GM12872 (cell line): ENCODE measurements at regions not wholly inside any gene's neighbourhood (a gene's known extent, or its start where the extent isn't known, plus 50 kb on each side); places are given as distances from the start of the nearest gene placed in this dataset.

Experiments used
- CTCF ChIP-seq: IDR thresholded peaks from 3 replicates; pipeline ENCODE4 v1.5.1; 2011; ENCODE audit warnings: low read depth, mild to moderate bottlenecking, low read length, moderate library complexity; ENCODE audit not compliant: insufficient read depth

- TF ChIP-seq CTCF = no peak
These were observed 327.5 kb upstream of the LYPLAL1 start for GRCh38 chr1:218846181-218846580.

GRCh38 chr1:218847089-218847768 is 326.4 kb upstream of the LYPLAL1 start:
- TF ChIP-seq CTCF = no peak

- TF ChIP-seq CTCF = no peak
These were observed 325.7 kb upstream of the LYPLAL1 start for GRCh38 chr1:218848009-218848408.

GRCh38 chr1:218850367-218850766 is 323.3 kb upstream of the LYPLAL1 start:
- no peak for TF ChIP-seq CTCF

GRCh38 chr1:218851586-218851985 is 322.1 kb upstream of the LYPLAL1 start:
- no peak for TF ChIP-seq CTCF

GRCh38 chr1:218852527-218852926 is 321.2 kb upstream of the LYPLAL1 start:
- no peak for TF ChIP-seq CTCF

- TF ChIP-seq CTCF = no peak
These were observed 309.7 kb upstream of the LYPLAL1 start for GRCh38 chr1:218863987-218864386.
